H1 (cell line): ENCODE measurements at regions not wholly inside any gene's neighbourhood (a gene's known extent, or its start where the extent isn't known, plus 50 kb on each side); places are given as distances from the start of the nearest gene placed in this dataset.

Experiments
- CTCF ChIP-seq, 3 experiments: IDR thresholded peaks; 1 replicate in 2 of 3; 2 replicates in 1 of 3; pipeline versions ENCODE4 v1.5.1 to v1.6.1; 2011; ENCODE audit warnings: low read length in 3 of 3, mild to moderate bottlenecking in 3 of 3, inconsistent platforms in 2 of 3, low read depth in 1 of 3, moderate library complexity in 1 of 3; ENCODE audit not compliant: insufficient read depth in 1 of 3; ENCODE audit errors: control extremely low read depth in 1 of 3
- GABPA ChIP-seq: IDR thresholded peaks from 2 replicates; pipeline ENCODE4 v1.6.1; 2011; ENCODE audit warnings: mild to moderate bottlenecking, low read length, moderate library complexity, borderline replicate concordance; ENCODE audit not compliant: insufficient read depth
- MAFK ChIP-seq: IDR thresholded peaks from 2 replicates; pipeline ENCODE4 v1.6.1; 2012; ENCODE audit warnings: low read depth, mild to moderate bottlenecking, improper control_type of control experiment, low read length
- NRF1 ChIP-seq: IDR thresholded peaks from 2 replicates; pipeline ENCODE4 v1.6.1; 2011; ENCODE audit warnings: mild to moderate bottlenecking, low read depth, low read length, improper control_type of control experiment
- POLR2A ChIP-seq, 2 experiments: IDR thresholded peaks; 1 replicate in 1 of 2; 2 replicates in 1 of 2; pipeline ENCODE4 v1.6.1; 2011; ENCODE audit warnings: low read depth in 2 of 2, low read length in 2 of 2, mild to moderate bottlenecking in 2 of 2; ENCODE audit errors: control extremely low read depth in 1 of 2
- POLR2AphosphoS5 ChIP-seq: IDR thresholded peaks from 2 replicates; pipeline ENCODE4 v1.6.1; 2011; ENCODE audit warnings: low read depth, low read length
- RBBP5 ChIP-seq: IDR thresholded peaks from 2 replicates; pipeline ENCODE4 v1.7.1; 2012; ENCODE audit warnings: low read depth, mild to moderate bottlenecking, inconsistent platforms, low read length, moderate library complexity, borderline replicate concordance
- SIX5 ChIP-seq: IDR thresholded peaks from 2 replicates; pipeline ENCODE4 v1.6.1; 2011; ENCODE audit warnings: mild to moderate bottlenecking, low read depth, low read length
- SRF ChIP-seq: IDR thresholded peaks from 2 replicates; pipeline ENCODE4 v1.6.1; 2011; ENCODE audit warnings: mild to moderate bottlenecking, low read depth, low read length, moderate library complexity
- YY1 ChIP-seq: IDR thresholded peaks from 2 replicates; pipeline ENCODE4 v1.6.1; 2011; ENCODE audit warnings: low read depth, mild to moderate bottlenecking, low read length
- ZNF274 ChIP-seq: IDR thresholded peaks from 2 replicates; pipeline ENCODE4 v1.7.0; 2012; ENCODE audit warnings: low read length, borderline replicate concordance; ENCODE audit errors: extremely low read depth

- TF ChIP-seq POLR2AphosphoS5: no peak
- TF ChIP-seq ZNF274: no peak
- no peak for TF ChIP-seq SIX5
- TF ChIP-seq CTCF (IDR thresholded peaks at IDR 0.05; ENCODE audit: control extremely low read depth in 1 of 3, insufficient read depth in 1 of 3, low read depth in 1 of 3, low read length in 3 of 3): no peak
- no peak for TF ChIP-seq YY1
- no peak for TF ChIP-seq POLR2A (IDR thresholded peaks at IDR 0.05; ENCODE audit: control extremely low read depth in 1 of 2, low read depth in 2 of 2, low read length in 2 of 2)
- TF ChIP-seq SRF: no peak
- TF ChIP-seq RBBP5: no peak
- TF ChIP-seq MAFK: no peak
- no peak for TF ChIP-seq GABPA
- no peak for TF ChIP-seq NRF1
These were observed 100.1 kb upstream of the ARHGEF9 start for GRCh38 chrX:63884821-63885790.
